ENCODE measurements at regions not wholly inside any gene's neighbourhood (a gene's known extent, or its start where the extent isn't known, plus 50 kb on each side); places are given as distances from the start of the nearest gene placed in this dataset.

- Histone ChIP-seq H3K4me3 (ENCODE audit: low read length) (no peak overlapping the region), H3K4me1 (ENCODE audit: control insufficient read depth, insufficient read depth, low read length) (peaks cover 9% of the 10 kb centered on the region), H3K9me3 (ENCODE audit: control insufficient read depth, insufficient read depth, low read length) (peaks cover 2% of the 10 kb centered on the region), H3K36me3 (ENCODE audit: control insufficient read depth, insufficient read depth, low read length) (no peaks in the 10 kb centered on the region), H3K27me3 (ENCODE audit: control insufficient read depth, insufficient read depth, low read length) (no peaks in the 10 kb centered on the region), H3K27ac (ENCODE audit: low read length) (no peak overlapping the region)
- no peak overlapping the region for H3K4me3 Mint-ChIP-seq
- TF ChIP-seq, protein P1, sequence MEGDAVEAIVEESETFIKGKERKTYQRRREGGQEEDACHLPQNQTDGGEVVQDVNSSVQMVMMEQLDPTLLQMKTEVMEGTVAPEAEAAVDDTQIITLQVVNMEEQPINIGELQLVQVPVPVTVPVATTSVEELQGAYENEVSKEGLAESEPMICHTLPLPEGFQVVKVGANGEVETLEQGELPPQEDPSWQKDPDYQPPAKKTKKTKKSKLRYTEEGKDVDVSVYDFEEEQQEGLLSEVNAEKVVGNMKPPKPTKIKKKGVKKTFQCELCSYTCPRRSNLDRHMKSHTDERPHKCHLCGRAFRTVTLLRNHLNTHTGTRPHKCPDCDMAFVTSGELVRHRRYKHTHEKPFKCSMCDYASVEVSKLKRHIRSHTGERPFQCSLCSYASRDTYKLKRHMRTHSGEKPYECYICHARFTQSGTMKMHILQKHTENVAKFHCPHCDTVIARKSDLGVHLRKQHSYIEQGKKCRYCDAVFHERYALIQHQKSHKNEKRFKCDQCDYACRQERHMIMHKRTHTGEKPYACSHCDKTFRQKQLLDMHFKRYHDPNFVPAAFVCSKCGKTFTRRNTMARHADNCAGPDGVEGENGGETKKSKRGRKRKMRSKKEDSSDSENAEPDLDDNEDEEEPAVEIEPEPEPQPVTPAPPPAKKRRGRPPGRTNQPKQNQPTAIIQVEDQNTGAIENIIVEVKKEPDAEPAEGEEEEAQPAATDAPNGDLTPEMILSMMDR (IDR thresholded peaks at IDR 0.05): no peak
- no peaks in the 10 kb centered on the region for H3K4me1 Mint-ChIP-seq
- DNase-seq: no peak
- no peak for ATAC-seq
- WGBS (ENCODE audit: insufficient coverage): 91% methylated on average over 7 of the region's 7 CpGs
- no peaks in the 10 kb centered on the region for H3K36me3 Mint-ChIP-seq
- H3K27ac Mint-ChIP-seq: no peak overlapping the region
- no peaks in the 10 kb centered on the region for H3K9me3 Mint-ChIP-seq
- peaks cover 0 to 14% of the 10 kb centered on the region in 2 donors for H3K27me3 Mint-ChIP-seq (ENCODE audit: low read depth in 2 of 2)
- intact Hi-C loops (cut with micrococcal nuclease): no loop called here
Observed at GRCh38 chr3:194937882-194938321, 252.2 kb downstream of the FAM43A start.

GRCh38 chr3:194938845-194939531 is 253.3 kb downstream of the FAM43A start:
- WGBS (ENCODE audit: insufficient coverage): 77% methylated on average over 8 of the region's 8 CpGs
- Mint-ChIP-seq H3K9me3 (no peaks in the 10 kb centered on the region), H3K4me3 (no peak overlapping the region), H3K36me3 (no peaks in the 10 kb centered on the region), H3K27me3 (ENCODE audit: low read depth in 2 of 2) (peaks cover 0 to 14% of the 10 kb centered on the region in 2 donors), H3K4me1 (no peaks in the 10 kb centered on the region), H3K27ac (no peak overlapping the region)
- ATAC-seq (no peak), DNase-seq (no peak)
- TF ChIP-seq, protein P1 (IDR thresholded peaks at IDR 0.05): no peak
- H3K4me3 ChIP-seq (ENCODE audit: low read length): no peak overlapping the region
- intact Hi-C loops (cut with micrococcal nuclease): no loop called here
- no peaks in the 10 kb centered on the region for H3K9me3 ChIP-seq (ENCODE audit: control insufficient read depth, insufficient read depth, low read length)
- no peaks in the 10 kb centered on the region for H3K36me3 ChIP-seq (ENCODE audit: control insufficient read depth, insufficient read depth, low read length)
- no peak overlapping the region for H3K27ac ChIP-seq (ENCODE audit: low read length)
- peaks cover 14% of the 10 kb centered on the region for H3K4me1 ChIP-seq (ENCODE audit: control insufficient read depth, insufficient read depth, low read length)
- H3K27me3 ChIP-seq (ENCODE audit: control insufficient read depth, insufficient read depth, low read length): no peaks in the 10 kb centered on the region

- Histone ChIP-seq H3K4me1 (ENCODE audit: control insufficient read depth, insufficient read depth, low read length) (peaks cover 14% of the 10 kb centered on the region), H3K4me3 (ENCODE audit: low read length) (no peak overlapping the region), H3K36me3 (ENCODE audit: control insufficient read depth, insufficient read depth, low read length) (no peaks in the 10 kb centered on the region), H3K27me3 (ENCODE audit: control insufficient read depth, insufficient read depth, low read length) (no peaks in the 10 kb centered on the region), H3K27ac (ENCODE audit: low read length) (no peak overlapping the region), H3K9me3 (ENCODE audit: control insufficient read depth, insufficient read depth, low read length) (no peaks in the 10 kb centered on the region)
- Mint-ChIP-seq H3K27me3 (ENCODE audit: low read depth in 2 of 2) (peaks cover 0 to 14% of the 10 kb centered on the region in 2 donors), H3K36me3 (no peaks in the 10 kb centered on the region), H3K9me3 (no peaks in the 10 kb centered on the region), H3K27ac (no peak overlapping the region), H3K4me3 (no peak overlapping the region), H3K4me1 (no peaks in the 10 kb centered on the region)
- intact Hi-C loops (cut with micrococcal nuclease): no loop called here
- DNase-seq: no peak
- TF ChIP-seq, protein P1 (IDR thresholded peaks at IDR 0.05): no peak
- no peak for ATAC-seq
- WGBS (ENCODE audit: insufficient coverage): 83% methylated on average over 6 of the region's 6 CpGs
Observed at GRCh38 chr3:194939532-194939909, 253.8 kb downstream of the FAM43A start.
